ENCODE measurements at regions not wholly inside any gene's neighbourhood (a gene's known extent, or its start where the extent isn't known, plus 50 kb on each side); places are given as distances from the start of the nearest gene placed in this dataset.
A peak's percentile ranks its signal among the peaks of the same experiment; 100 is the strongest.

DNA sequence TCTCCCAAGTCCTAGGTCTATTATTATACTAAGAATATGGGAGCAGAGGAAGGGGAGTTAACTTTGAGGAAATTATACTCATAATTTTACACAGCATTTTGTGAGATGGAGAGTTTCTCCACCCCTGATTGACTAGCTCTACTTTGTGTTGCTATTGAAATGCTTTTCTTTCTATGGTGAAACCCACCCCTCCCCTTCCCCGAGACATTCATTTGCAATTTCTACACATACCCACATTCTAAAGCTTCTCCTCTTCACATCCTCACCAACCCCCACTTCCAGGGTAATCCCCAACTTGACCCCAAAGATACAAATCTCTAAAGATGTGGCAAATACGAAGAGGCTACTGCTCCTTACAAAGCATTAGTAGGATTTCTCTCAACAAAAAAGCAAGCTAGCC is 992.2 kb downstream of the BCL11A start:
- no peaks in the 10 kb centered on the region for H3K36me3 ChIP-seq
- H3K9me3 ChIP-seq (ENCODE audit: severe bottlenecking) = no peaks in the 10 kb centered on the region
- H3K4me3 ChIP-seq (ENCODE audit: low read depth, low read length) = no peak overlapping the region
- TF ChIP-seq, protein P1, sequence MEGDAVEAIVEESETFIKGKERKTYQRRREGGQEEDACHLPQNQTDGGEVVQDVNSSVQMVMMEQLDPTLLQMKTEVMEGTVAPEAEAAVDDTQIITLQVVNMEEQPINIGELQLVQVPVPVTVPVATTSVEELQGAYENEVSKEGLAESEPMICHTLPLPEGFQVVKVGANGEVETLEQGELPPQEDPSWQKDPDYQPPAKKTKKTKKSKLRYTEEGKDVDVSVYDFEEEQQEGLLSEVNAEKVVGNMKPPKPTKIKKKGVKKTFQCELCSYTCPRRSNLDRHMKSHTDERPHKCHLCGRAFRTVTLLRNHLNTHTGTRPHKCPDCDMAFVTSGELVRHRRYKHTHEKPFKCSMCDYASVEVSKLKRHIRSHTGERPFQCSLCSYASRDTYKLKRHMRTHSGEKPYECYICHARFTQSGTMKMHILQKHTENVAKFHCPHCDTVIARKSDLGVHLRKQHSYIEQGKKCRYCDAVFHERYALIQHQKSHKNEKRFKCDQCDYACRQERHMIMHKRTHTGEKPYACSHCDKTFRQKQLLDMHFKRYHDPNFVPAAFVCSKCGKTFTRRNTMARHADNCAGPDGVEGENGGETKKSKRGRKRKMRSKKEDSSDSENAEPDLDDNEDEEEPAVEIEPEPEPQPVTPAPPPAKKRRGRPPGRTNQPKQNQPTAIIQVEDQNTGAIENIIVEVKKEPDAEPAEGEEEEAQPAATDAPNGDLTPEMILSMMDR (IDR thresholded peaks at IDR 0.05; ENCODE audit: low read depth, low read length) = no peak
- no peaks in the 10 kb centered on the region for H3K27me3 ChIP-seq (ENCODE audit: insufficient read depth, low read depth, severe bottlenecking)
- no peak overlapping the region for H3K27ac ChIP-seq
- DNase-seq = no peak

DNA sequence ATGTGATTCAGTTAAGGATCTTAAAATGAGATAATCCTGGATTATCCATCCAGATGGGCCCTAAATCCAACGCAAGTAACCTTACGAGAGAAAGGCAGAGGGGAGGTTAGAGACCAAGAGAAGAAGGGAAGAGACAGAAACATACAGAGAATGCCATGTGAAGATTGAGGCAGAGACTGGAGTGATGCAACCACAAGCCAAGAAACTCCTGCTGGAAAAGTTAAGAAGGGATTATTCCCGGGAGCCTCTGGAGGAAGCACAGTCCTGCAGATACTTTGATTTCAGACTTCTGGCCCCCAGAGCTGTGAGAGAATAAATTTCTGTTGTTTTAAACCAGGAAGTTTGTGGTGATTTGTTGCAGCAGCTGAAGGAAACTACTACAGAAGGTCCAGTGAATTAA is 992.7 kb downstream of the BCL11A start:
- Histone ChIP-seq H3K4me3 (ENCODE audit: low read depth, low read length) (no peak overlapping the region), H3K9me3 (ENCODE audit: severe bottlenecking) (no peaks in the 10 kb centered on the region), H3K36me3 (no peaks in the 10 kb centered on the region), H3K27ac (no peak overlapping the region), H3K27me3 (ENCODE audit: insufficient read depth, low read depth, severe bottlenecking) (no peaks in the 10 kb centered on the region)
- peak; percentile 15 for DNase-seq
- TF ChIP-seq, protein P1 (IDR thresholded peaks at IDR 0.05; ENCODE audit: low read depth, low read length) = no peak

DNA sequence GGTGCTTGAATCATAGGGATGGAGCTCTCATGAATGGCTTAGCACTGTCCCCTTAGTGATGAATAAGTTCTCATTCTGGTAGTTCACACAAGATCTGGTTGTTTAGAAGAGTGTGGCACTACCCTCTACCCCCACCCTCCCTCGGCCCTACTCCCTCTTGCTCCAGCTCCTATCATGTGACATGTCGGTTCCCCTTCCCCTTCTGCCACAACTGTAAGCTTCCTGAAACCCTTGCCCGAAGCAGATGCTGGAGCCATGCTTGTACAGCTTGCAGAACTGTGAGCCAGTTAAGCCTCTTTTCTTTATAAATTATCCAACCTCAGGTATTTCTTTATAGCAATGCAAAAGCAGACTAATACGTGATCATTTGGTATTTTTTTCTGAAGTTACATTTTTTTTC is 1012.6 kb downstream of the BCL11A start:
- peak; percentile 40 for DNase-seq
- Histone ChIP-seq H3K36me3 (no peaks in the 10 kb centered on the region), H3K9me3 (ENCODE audit: severe bottlenecking) (no peaks in the 10 kb centered on the region), H3K27ac (no peak overlapping the region), H3K27me3 (ENCODE audit: insufficient read depth, low read depth, severe bottlenecking) (no peaks in the 10 kb centered on the region), H3K4me3 (ENCODE audit: low read depth, low read length) (no peak overlapping the region)
- TF ChIP-seq, protein P1 (IDR thresholded peaks at IDR 0.05; ENCODE audit: low read depth, low read length) = no peak

DNA sequence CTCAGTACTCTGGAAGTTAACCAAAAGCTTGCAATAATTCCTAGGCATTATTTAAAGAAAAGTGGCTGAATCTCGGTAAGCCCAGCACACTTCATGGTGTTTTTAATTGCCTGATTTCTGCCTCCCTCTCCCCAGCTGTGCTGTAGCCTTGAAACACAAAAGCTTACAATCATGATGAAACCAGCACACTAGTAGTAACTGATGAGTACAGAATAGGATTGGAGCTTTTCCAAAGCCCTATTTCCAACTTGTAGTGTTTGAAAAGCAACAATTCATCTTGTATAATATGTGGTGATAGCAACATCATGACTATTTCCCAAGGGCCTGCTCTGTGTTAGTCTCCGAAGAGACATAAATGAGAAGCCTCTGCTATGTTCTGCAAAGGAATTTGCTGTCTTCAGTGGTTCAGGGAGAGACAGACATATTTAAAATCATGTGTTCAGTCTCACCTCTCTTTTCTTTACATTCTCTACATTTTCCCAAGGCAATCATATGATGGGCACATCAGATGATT is 1015.0 kb downstream of the BCL11A start:
- no peaks in the 10 kb centered on the region for H3K36me3 ChIP-seq
- DNase-seq = no peak
- H3K4me3 ChIP-seq (ENCODE audit: low read depth, low read length) = no peak overlapping the region
- H3K27ac ChIP-seq = no peak overlapping the region
- TF ChIP-seq, protein P1 (IDR thresholded peaks at IDR 0.05; ENCODE audit: low read depth, low read length) = no peak
- H3K9me3 ChIP-seq (ENCODE audit: severe bottlenecking) = no peaks in the 10 kb centered on the region
- H3K27me3 ChIP-seq (ENCODE audit: insufficient read depth, low read depth, severe bottlenecking) = no peaks in the 10 kb centered on the region

DNA sequence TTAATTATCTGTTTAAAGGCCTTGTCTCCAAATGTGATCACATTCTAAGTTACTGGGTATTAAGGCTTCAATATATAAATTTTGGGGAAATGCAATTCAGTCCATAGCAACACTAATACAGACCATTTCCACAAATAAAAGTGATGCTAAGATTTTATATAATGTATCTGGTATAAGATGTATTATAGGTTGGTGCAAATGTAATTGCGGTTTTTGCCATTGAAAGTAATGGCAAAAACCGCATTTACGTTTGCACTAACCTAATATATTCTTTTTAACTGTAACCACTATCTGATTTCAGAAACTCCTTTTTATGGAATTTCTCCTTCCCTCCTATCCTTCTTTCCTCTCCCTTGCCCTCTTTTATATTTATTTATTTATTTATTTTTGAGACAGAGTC is 1020.6 kb downstream of the BCL11A start:
- no peak overlapping the region for H3K27ac ChIP-seq
- no peaks in the 10 kb centered on the region for H3K9me3 ChIP-seq (ENCODE audit: severe bottlenecking)
- H3K36me3 ChIP-seq = no peaks in the 10 kb centered on the region
- TF ChIP-seq, protein P1 (IDR thresholded peaks at IDR 0.05; ENCODE audit: low read depth, low read length) = no peak
- H3K4me3 ChIP-seq (ENCODE audit: low read depth, low read length) = no peak overlapping the region
- DNase-seq = no peak
- no peaks in the 10 kb centered on the region for H3K27me3 ChIP-seq (ENCODE audit: insufficient read depth, low read depth, severe bottlenecking)

DNA sequence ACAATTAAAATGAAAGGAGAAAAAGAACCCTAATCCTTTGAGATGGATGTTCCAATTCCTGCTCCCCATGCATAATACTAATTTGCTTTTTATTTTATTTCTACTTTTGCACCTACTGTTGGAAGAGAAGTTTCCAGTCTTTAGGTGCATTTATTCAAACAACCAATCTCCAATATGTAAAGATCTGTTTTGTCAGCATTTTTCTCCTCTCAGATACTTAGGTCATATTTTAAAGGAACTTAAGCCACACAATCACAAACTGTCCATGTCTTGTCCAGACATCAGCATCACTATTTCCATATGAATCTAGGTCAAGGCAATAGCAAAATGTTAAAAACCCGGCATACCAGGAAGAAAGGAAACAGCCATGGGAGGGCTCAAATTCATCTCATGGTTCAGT is 1023.2 kb downstream of the BCL11A start:
- TF ChIP-seq, protein P1 (IDR thresholded peaks at IDR 0.05; ENCODE audit: low read depth, low read length) = no peak
- H3K27me3 ChIP-seq (ENCODE audit: insufficient read depth, low read depth, severe bottlenecking) = no peaks in the 10 kb centered on the region
- no peaks in the 10 kb centered on the region for H3K9me3 ChIP-seq (ENCODE audit: severe bottlenecking)
- DNase-seq = no peak
- H3K36me3 ChIP-seq = no peaks in the 10 kb centered on the region
- no peak overlapping the region for H3K4me3 ChIP-seq (ENCODE audit: low read depth, low read length)
- no peak overlapping the region; the same call in 1 of the 2 replicates for H3K27ac ChIP-seq

Data from WERI-Rb-1 (cell line).